NCI-H2196 (cell line): ENCODE measurements at regions not wholly inside any gene's neighbourhood (a gene's known extent, or its start where the extent isn't known, plus 50 kb on each side); places are given as distances from the start of the nearest gene placed in this dataset.
A peak's percentile ranks its signal among the peaks of the same experiment; 100 is the strongest.
"Not testable (repeated sequence)": the region's sequence is repeated elsewhere in the genome, so short reads cannot be mapped to it uniquely, and the experiment has no call there.

Experiments used
- DNase-seq: peaks from one replicate; lab custom pipeline; 2025; ENCODE audit not compliant: unreplicated experiment; lab: John Stamatoyannopoulos, UW

- no peak for DNase-seq
These were observed 97.2 kb downstream of the SLC4A3 start for GRCh38 chr2:219724628-219725027.

GRCh38 chr2:219726916-219727315 lies 99.5 kb downstream of the SLC4A3 start:
- no peak for DNase-seq

DNA sequence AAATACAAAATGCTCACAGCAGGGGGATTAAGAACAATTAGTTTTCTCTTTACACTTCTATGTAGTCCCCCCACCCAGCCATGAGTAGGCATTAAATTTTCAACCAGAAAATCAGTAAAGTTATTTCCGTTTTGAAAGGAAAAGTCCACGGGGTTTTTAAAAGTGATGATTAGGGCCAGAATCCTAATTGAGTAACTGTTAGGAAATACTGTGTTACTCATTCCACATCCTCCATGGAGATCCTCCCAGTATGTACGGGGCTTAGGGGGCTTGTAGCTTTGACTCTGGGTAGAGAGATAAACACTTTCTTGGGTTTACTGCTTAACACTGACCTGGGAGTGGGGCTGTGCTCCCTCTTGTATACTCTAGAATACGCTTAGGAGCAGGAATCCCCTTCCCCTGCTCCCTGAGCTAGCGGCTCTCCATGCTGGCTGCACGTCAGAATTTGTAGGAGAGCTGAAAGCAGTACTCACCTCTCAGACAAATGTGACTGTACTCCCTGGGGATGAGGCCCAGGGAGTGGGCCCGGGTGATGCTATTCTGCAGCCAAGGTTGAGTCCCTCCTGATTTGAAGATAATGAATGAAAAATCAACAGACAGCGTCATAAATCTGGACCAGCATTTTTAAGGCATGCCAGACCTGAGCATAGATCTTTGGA lies 100.5 kb downstream of the SLC4A3 start:
- no peak for DNase-seq

DNA sequence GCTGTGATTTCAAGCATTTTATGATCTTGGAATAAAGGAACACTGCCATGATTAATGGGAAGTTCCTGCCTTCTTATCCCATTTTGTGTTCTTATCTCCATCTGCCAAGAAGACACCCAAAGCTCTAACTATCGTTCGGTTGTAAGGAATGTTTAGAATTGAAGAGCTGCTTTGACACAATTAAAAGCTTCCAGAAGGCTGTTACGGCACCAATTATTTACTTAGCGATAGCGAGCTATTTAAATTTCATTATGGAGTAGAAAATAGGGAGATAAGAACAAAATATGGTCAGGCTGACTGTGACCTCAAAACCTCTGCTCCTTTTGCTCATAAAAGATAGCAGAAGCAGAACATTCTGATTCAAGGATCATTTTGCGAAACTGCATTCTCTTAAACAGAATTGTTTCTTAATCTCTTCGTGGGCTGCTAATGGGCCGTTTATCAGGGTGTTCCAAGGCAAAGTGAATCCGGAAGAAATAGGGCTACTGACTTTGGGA lies 101.6 kb downstream of the SLC4A3 start:
- DNase-seq = no peak

DNA sequence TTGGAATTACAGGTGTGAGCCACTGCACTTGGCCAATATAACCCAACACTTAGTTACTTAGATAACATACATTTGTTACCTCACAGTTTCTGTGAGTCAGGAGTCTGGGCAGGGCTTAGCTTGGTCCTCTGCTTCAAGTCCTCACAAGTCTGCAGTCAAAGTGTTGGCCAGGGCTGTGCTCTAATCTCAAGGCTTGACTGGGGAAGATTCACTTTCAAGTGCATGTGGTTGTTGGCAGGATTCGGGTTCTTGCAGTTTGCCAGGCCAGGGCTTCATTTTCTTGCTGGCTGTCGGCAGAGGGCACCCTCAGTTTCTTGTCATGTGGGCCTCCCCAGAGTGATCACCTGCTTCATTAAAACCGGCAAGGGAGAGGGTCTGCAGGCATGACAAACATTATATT lies 103.7 kb downstream of the SLC4A3 start:
- no peak for DNase-seq

- no peak for DNase-seq
These were observed 105.7 kb downstream of the SLC4A3 start for GRCh38 chr2:219733106-219733505.

GRCh38 chr2:219733746-219734145 lies 106.3 kb downstream of the SLC4A3 start:
- DNase-seq = no peak

GRCh38 chr2:219736209-219736608 lies 108.8 kb downstream of the SLC4A3 start:
- DNase-seq = peak; percentile 66

- peak; percentile 35 for DNase-seq
These were observed 109.9 kb downstream of the SLC4A3 start for GRCh38 chr2:219737270-219737691.

GRCh38 chr2:219739066-219739465 lies 111.6 kb downstream of the SLC4A3 start:
- no peak for DNase-seq

DNA sequence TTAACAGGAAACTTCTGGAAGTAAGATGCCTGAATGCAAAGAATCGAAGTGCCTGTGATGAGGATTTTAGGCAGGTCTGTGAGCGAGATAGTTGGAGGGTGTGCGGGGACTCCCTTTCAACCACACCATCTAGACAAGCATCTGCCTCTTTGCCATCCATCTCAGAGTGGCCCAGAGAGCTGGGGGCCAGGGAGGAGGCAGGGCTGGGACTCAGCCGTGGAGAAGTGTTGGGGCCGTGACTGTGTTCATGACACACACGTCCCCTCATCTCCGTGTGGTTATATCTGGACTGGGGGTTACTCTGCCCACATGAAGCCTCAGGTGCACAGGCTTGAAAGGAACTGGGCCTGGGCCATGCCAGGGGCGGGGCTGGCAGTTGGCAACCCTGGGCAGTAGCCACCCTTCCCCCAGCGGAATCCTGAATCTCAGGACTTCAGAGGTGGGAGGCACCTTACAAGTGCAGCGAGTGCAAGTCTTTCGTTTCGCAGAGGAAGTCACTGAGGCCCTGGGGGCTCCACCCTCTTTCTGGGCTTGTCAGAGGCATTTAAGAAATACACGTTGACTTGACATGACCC lies 112.5 kb downstream of the SLC4A3 start:
- DNase-seq = no peak

DNA sequence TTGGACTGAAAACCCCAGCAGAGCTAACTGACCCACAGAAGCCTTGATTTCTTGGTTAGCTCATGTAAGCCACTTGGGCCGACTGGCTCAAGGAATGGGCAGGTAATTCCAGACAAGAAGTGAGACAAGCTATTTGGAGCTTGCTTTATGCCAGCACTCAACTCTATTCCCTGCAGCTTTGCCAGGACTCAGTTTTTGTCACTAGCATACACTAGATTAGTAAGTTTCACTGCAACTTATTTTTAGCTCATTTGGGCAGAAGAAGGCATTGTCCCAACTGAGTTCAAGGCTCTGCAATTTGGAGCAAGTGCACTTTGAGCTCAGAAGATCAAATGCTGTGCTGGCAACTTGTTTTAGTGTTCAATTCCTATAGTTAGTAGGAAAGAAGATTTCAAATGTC lies 116.1 kb downstream of the SLC4A3 start:
- no peak for DNase-seq

DNA sequence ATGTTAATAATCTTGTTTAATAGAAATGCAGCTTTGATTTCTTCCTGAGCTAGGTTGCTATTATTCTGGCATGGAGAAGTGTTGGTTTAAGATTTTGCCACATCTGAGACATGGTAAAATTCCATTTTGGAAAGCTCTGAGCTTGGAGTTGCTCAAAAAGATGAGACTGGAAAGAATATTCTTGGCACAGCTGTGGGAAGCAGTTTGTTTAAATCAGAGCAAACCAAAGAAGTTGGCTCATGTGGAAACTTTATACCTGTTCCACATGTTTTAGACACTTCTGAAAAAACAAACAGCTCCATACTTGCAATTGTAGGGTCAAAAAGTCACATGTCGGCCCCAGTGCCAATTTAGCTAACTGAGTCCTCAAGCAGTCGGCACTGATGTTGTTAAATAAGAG lies 116.6 kb downstream of the SLC4A3 start:
- DNase-seq = no peak

DNA sequence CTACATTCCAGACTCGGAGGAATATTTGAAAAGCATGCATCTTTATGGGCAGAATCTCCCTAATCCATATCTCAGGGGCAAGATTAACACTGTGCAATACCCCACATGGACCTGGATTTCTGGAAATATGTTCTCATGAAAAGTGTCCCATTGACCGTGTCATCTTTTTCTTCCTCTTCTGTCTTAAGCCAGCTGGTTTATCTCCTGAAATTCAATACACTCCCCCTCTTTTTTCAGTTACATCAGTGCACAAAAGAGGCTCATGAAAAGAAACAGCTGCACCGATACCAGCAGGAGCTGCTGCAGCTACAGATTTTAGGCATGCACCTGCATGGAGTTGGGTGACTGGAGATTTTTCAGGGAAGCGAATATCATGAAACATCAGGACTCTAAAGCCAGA lies 117.2 kb downstream of the SLC4A3 start:
- no peak for DNase-seq

DNA sequence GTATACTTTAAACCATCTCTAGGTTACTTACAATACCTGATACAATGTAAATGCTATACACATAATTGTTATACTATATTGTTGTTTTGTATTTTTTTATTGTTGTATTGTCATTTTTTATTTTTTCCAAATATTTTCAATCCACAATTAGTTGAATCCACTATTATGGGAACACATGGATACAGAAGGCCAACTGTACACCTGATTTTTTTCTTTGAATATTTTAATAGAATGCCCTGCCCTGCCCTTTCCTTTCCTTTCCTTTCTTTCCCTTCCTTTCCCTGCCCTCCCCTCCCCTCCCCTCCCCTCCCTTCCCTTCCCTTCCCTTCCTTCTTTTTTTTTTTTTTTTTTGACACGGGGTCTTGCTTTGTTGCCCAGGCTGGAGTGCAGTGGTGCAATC lies 120.2 kb downstream of the SLC4A3 start:
- DNase-seq = no peak

GRCh38 chr2:219748671-219749570 lies 121.5 kb downstream of the SLC4A3 start:
- DNase-seq = no peak

DNA sequence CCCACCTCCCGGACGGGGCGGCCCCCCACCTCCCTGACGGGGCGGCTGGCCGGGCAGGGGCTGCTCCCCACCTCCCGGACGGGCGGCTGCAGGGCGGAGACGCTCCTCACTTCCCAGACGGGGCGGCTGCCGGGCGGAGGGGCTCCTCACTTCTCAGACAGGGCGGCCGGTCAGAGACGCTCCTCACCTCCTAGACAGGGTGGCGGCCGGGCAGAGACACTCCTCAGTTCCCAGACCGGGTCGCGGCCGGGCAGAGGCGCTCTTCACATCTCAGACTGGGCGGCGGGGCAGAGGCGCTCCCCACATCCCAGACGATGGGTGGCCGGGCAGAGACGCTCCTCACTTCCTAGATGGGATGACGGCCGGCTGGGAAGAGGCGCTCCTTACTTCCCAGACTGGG lies 123.7 kb downstream of the SLC4A3 start:
- DNase-seq = not testable (repeated sequence)

- DNase-seq = no peak
These were observed 125.3 kb downstream of the SLC4A3 start for GRCh38 chr2:219752726-219753125.

- no peak for DNase-seq
These were observed 131.7 kb downstream of the SLC4A3 start for GRCh38 chr2:219758907-219759680.

DNA sequence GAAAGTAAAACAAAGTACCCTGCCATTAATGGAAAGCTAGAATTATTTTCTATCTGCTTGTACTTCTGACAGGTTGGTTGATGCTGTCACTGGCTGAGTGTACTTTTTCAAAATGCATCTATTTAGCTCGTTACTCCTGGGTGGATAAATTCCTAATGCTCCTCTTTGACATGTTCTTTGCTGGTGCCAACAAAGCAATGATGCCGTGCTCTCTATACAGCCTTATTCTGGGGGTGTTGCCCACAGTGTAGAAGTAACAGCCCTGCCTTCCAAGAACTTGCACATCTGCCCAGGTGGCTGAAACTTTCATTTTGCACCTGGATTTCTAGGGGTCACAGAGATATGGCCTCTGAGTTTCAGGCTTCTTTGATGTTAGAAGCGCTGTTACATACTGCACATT lies 132.4 kb downstream of the SLC4A3 start:
- DNase-seq = no peak
